C4-2B (cell line): ENCODE measurements at regions not wholly inside any gene's neighbourhood (a gene's known extent, or its start where the extent isn't known, plus 50 kb on each side); places are given as distances from the start of the nearest gene placed in this dataset.

Source experiments
- ZFX ChIP-seq: fragments of 450-650 bp; IDR thresholded peaks from 2 replicates; pipeline ENCODE4 v1.6.1; 2017
- TF ChIP-seq, protein P1 (sequence below): fragments of 450-650 bp; conservative IDR thresholded peaks from 2 replicates; pipeline ENCODE4 v1.5.1; 2017; ENCODE audit warnings: mild to moderate bottlenecking

DNA sequence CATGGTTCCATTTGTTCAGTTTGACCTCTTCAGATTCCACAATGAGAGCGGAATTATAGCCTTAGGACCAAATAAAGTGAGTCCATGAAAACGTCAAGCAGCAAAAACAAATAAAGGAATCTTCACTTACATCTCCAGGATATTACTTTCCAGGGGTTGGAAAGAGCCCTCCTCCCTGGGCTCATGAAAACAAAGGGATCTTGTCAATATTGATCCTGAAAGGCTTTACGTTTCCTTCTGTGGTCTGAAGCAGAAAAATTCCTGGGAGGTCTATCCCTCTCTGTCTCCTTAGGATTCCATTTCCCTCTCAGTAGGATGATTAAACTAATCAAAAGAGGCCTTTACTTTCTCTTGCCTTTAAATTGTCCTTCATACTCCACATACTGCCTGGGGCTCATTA is 293.5 kb downstream of the GPAM start:
- TF ChIP-seq, protein P1, sequence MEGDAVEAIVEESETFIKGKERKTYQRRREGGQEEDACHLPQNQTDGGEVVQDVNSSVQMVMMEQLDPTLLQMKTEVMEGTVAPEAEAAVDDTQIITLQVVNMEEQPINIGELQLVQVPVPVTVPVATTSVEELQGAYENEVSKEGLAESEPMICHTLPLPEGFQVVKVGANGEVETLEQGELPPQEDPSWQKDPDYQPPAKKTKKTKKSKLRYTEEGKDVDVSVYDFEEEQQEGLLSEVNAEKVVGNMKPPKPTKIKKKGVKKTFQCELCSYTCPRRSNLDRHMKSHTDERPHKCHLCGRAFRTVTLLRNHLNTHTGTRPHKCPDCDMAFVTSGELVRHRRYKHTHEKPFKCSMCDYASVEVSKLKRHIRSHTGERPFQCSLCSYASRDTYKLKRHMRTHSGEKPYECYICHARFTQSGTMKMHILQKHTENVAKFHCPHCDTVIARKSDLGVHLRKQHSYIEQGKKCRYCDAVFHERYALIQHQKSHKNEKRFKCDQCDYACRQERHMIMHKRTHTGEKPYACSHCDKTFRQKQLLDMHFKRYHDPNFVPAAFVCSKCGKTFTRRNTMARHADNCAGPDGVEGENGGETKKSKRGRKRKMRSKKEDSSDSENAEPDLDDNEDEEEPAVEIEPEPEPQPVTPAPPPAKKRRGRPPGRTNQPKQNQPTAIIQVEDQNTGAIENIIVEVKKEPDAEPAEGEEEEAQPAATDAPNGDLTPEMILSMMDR: no peak
- no peak for TF ChIP-seq ZFX
